IPS-NIHi11 (cell line): ENCODE measurements at regions not wholly inside any gene's neighbourhood (a gene's known extent, or its start where the extent isn't known, plus 50 kb on each side); places are given as distances from the start of the nearest gene placed in this dataset.
"Not testable (repeated sequence)": the region's sequence is repeated elsewhere in the genome, so short reads cannot be mapped to it uniquely, and the experiment has no call there.

Source experiments
- DNase-seq: peaks from one replicate; pipeline ENCODE4 v3.0.0; 2012; ENCODE audit warnings: mixed read lengths, low spot score

- no peak for DNase-seq
These were observed 307.0 kb upstream of the NOX3 start for GRCh38 chr6:155762649-155763048.

DNA sequence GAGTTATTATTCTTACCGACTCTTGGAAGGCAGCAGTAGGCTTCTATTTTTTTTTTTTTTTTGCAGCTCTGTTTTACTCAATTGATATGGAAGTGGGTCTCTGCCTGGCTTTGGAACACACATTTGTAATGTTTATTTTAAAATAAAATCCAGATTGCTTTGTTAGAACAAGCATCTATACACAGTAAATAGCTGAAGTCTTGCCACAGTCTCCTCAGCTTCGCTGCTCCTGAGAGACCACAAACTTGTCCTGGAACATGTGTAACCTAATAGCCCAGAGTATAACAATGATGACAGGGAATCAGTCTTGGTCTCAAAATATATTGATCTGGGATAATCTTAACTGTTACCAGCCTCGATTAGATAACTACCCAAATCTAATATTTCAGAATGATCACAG is 299.8 kb upstream of the NOX3 start:
- DNase-seq: no peak

GRCh38 chr6:155748778-155749177 is 293.1 kb upstream of the NOX3 start:
- not testable (repeated sequence) for DNase-seq

DNA sequence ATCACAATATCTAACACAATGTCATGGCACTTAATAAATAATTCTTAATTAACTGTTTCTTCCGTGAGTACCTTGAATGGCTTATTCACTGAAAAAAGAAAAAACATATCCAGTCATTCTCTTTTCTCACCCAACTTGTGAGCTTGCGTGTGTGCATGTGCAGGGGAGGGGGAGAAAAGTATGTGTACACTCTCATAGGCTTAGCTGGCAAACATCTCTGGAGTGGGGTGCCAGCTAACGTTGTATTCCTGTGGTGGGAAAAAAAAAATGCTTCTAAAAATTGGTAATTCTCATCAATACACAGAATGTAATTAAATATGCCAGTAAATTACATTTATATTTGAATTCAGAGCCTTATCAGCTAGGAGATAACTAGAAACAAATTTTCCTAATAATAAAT is 291.9 kb upstream of the NOX3 start:
- no peak for DNase-seq

DNA sequence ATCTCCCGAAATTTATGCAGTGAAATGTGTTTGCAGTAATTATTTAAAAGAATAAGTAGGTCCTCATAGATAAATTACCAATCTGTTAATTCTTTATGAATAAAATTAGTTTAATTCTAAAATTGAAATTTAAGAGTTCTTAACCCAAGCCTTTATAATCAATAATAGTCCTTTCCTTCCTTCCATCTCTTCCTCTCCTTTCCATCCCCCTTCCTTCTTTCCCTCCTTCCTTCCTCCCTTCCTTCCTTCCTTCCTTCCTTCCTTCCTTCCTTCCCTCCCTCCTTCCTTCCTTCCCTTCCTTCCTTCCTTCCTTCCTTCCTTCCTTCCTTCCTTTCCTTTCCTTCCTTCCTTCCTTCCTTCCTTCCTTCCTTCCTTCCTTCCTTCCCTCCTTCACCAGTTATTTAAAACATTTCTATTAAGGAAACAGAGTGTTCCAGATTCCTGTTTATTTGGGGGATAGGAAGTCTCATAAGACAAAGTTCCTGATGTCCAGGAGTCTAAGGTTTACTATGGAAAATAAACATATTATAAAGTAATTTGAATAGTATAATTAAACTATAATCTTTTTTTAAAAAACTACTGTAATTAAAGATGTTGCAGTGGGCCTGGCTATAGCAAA is 285.3 kb upstream of the NOX3 start:
- no peak for DNase-seq

- DNase-seq: no peak
These were observed 283.0 kb upstream of the NOX3 start for GRCh38 chr6:155738602-155739105.

- no peak for DNase-seq
These were observed 261.7 kb upstream of the NOX3 start for GRCh38 chr6:155717374-155717773.

GRCh38 chr6:155710704-155711103 is 255.1 kb upstream of the NOX3 start:
- peak; percentile 16 for DNase-seq

DNA sequence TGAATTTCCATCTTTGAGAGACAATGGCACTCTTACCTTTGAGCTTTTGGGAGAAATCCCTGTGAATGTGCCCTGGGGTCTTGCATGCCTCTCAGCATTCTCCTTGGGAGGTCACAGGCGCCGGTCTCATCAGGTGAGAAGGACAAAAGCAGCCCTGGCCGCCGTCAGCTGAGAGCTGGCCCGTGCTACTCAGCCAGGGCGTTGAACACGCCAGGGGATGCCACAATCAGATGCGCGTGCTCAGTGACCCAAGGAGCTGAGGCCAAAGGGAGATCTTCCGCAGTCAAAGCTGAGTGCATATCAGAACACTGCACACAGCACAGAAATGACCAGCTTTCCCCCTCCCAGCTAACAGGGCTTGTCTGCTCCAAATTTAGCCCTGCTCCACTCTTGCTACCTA is 253.6 kb upstream of the NOX3 start:
- DNase-seq: no peak

GRCh38 chr6:155708100-155708499 is 252.5 kb upstream of the NOX3 start:
- DNase-seq: no peak

- DNase-seq: no peak
These were observed 251.2 kb upstream of the NOX3 start for GRCh38 chr6:155706806-155707205.

DNA sequence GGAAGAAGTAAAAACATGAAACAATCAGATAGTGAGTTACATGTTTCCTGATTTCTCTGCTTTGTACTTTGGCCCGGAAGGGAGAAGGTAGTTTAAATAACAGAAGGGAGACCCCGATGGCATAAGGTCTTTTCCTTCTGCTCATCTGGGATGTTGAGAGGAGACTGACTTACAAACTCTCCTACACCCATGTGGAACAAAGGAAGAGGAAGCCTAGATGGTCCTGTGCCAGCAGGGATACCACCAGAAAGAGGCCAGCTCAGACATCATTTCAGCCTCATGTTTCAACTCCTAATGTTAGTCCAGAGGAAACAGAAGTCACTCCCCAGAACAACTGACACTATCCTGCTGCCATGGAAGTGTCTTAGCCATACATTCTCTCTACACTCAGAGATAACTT is 250.7 kb upstream of the NOX3 start:
- DNase-seq: no peak

DNA sequence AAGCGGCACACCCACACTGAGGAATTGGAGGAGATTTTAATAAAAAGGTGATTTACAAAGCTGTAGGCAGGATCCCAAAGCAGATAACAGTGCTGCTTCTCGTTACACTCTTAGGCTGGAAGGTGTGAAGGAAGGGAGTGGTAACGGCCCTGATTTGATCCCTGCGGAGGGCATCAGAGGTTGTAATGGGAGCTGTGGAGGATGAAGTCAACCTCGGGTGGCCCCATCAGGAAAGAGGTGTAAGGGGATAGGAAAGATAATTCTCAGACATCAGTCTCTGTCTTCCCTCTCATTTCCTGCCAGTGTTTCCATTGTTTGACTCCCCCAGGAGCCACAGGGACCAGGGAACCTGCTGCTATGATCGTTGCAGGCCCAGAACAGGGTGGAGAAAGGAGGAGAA is 245.7 kb upstream of the NOX3 start:
- no peak for DNase-seq

DNA sequence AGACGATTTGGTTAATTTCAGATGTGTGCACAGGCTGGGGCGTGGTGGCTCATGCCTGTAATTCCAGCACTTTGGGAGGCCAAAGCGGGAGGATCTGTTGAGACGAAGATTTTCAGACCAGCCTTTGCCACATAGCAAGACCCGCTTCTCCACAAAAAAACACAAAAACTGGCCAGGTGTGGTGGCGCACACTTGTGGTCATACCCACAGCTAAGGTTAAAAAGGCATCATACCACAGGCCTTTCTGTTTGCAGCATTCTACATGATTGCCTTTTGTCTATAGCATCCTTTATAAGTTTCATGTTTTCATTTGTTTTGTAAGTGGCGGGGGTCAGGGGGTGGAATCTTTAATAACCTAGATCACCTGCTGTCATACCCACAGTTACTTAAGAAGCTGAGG is 239.9 kb upstream of the NOX3 start:
- DNase-seq: no peak

DNA sequence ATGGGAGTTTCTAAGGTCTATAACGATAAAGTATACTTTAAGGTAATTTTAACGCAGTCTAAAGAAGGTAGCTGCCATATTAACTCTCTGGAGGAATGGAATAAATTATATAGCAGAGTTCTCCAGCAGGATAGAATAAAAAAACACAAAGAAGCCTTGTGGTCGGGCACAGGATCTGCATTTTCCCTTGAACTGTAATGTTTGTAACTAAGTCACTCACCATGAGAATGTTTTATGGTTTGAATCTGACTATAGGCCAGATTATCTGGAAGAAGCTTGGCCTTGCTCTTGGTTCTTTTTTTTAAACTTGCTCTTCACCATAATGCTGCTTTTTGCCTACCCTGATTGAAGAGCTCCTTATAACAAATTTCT is 238.8 kb upstream of the NOX3 start:
- DNase-seq: no peak

GRCh38 chr6:155693573-155694418 is 238.2 kb upstream of the NOX3 start:
- no peak for DNase-seq

DNA sequence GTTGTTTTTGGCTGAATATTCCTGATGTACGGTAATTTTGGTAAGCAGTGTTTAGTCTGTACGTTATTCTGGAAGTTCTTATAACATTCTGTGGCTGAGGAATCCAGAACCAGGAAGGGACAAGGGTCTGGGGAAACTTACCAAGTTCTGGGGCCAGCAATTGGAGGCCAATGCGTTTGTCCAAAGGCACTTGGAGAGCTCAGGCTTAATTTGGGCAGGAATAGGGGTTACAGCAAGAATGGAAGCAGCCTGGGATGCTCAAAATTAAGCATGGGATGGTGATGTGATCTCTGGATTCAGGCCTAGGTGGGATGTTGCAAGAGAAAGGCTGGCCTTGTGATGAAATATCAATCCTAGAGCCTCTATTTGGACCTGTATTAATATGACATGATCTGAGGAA is 235.2 kb upstream of the NOX3 start:
- DNase-seq: no peak

- no peak for DNase-seq
These were observed 232.0 kb upstream of the NOX3 start for GRCh38 chr6:155687645-155688044.

GRCh38 chr6:155684416-155685196 is 229.0 kb upstream of the NOX3 start:
- DNase-seq: no peak

- no peak for DNase-seq
These were observed 222.7 kb upstream of the NOX3 start for GRCh38 chr6:155678361-155678760.

DNA sequence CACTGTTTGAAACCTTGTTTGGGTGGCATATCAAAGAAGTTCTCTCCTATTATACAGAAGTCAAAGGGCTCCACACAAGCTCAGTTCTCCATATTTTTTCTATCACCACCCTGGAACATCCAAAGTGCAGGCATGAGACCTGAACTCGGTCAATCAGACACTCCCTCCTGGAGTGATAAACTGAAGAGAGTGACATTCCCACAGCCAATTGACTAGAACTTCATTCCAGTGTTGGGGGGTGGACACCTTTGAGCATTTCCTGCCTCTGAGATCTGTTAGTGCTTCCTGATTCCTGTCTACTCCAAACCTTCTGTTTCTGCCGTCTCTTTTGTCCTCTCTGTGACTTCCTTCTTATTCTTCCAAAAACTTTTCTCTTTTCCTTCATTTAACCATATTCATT is 220.7 kb upstream of the NOX3 start:
- DNase-seq: no peak

DNA sequence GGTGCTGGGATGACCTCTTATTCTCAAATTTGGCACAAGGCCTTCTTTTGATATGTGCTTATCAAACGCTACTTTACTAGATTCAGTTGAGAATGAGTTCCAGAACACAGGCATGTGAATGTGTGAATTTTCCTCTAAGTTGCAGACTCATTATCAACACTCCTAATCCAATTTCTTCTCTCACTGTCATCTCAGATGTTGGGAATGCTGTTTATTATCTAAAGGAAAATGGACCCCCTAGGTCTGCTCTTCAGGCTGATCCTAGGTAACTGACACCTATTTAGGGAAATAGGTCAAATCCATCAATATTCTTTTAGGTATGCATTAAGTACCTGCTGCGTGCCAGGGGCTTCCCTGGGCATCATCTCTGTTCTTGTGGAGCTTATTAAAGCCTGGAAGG is 215.0 kb upstream of the NOX3 start:
- DNase-seq: no peak
